WTC11 (cell line): ENCODE measurements at regions not wholly inside any gene's neighbourhood (a gene's known extent, or its start where the extent isn't known, plus 50 kb on each side); places are given as distances from the start of the nearest gene placed in this dataset.

Experiments
- ATAC-seq: fragments of 200-7000 bp; cut with Tn5 transposase; 2 replicates; pipeline ENCODE4 v1.10.0; 2021; ENCODE audit warnings: mild to moderate bottlenecking, moderate library complexity
- CTCF ChIA-PET: fragments of 300-600 bp; sonication (Branson Sonifier 250); formaldehyde crosslinking; loops from one replicate; lab custom pipeline; 2021; ENCODE audit warnings: antibody characterized with exemption; lab: Charles Lee
- POLR2A ChIA-PET: fragments of 350-600 bp; sonication (Branson Sonifier 250); formaldehyde crosslinking; loops from one replicate; lab custom pipeline; 2021; ENCODE audit warnings: antibody characterized with exemption; lab: Charles Lee
- DNase-seq: peaks from one replicate; pipeline ENCODE4 v3.0.0; 2021; ENCODE audit warnings: low spot score
- H3K27ac Mint-ChIP-seq: 2 replicates; pipeline ENCODE4 v1.8.0; 2021; ENCODE audit warnings: mixed read lengths
- H3K27me3 Mint-ChIP-seq: 2 replicates; pipeline ENCODE4 v1.8.0; 2021; ENCODE audit warnings: low read depth, mild to moderate bottlenecking, moderate library complexity, mixed read lengths
- H3K36me3 Mint-ChIP-seq: 2 replicates; pipeline ENCODE4 v1.8.0; 2021; ENCODE audit warnings: mixed read lengths
- H3K4me1 Mint-ChIP-seq: 2 replicates; pipeline ENCODE4 v1.8.0; 2022; ENCODE audit warnings: mixed read lengths
- H3K4me3 Mint-ChIP-seq: 2 replicates; pipeline ENCODE4 v1.8.0; 2021; ENCODE audit warnings: mild to moderate bottlenecking, moderate library complexity, mixed read lengths
- H3K9me3 Mint-ChIP-seq: 2 replicates; pipeline ENCODE4 v1.8.0; 2021; ENCODE audit warnings: mixed read lengths
- EMX1 ChIP-seq: fragments of 250-450 bp; sonication (Bioruptor Pico); IDR thresholded peaks from 2 replicates; pipeline ENCODE4 v1.8.0; 2021; ENCODE audit warnings: mild to moderate bottlenecking
- ESRRA ChIP-seq: sonication (generic); formaldehyde crosslinking; IDR thresholded peaks from 2 replicates; pipeline ENCODE4 v1.8.1; 2022; ENCODE audit warnings: mild to moderate bottlenecking, missing genetic modification reagents, borderline replicate concordance
- JAZF1 ChIP-seq: fragments of 250-450 bp; sonication (Bioruptor Pico); IDR thresholded peaks from 2 replicates; pipeline ENCODE4 v1.9.0; 2021; ENCODE audit warnings: moderate library complexity, mild to moderate bottlenecking, inconsistent platforms
- NR1H2 ChIP-seq: sonication (generic); formaldehyde crosslinking; IDR thresholded peaks from 2 replicates; pipeline ENCODE4 v1.9.0; 2021; ENCODE audit warnings: mild to moderate bottlenecking, moderate library complexity, missing genetic modification reagents
- ZNF138 ChIP-seq: sonication (generic); formaldehyde crosslinking; conservative IDR thresholded peaks from 2 replicates; pipeline ENCODE4 v1.8.1; 2022; ENCODE audit warnings: mild to moderate bottlenecking, moderate library complexity, missing genetic modification reagents
- ZNF232 ChIP-seq: sonication (generic); formaldehyde crosslinking; IDR thresholded peaks from 2 replicates; pipeline ENCODE4 v1.8.0; 2022; ENCODE audit warnings: mild to moderate bottlenecking, missing genetic modification reagents
- TF ChIP-seq, protein P1 (sequence below): fragments of 250-450 bp; sonication (Bioruptor Pico); IDR thresholded peaks from 2 replicates; pipeline ENCODE4 v1.9.0; 2021; ENCODE audit warnings: mild to moderate bottlenecking, borderline replicate concordance
- TF ChIP-seq, protein P2 (sequence below): sonication (generic); formaldehyde crosslinking; IDR thresholded peaks from 2 replicates; pipeline ENCODE4 v1.8.1; 2023; ENCODE audit warnings: mild to moderate bottlenecking, missing genetic modification reagents
- TF ChIP-seq, protein P3 (sequence below): sonication (generic); formaldehyde crosslinking; IDR thresholded peaks from 2 replicates; pipeline ENCODE4 v1.8.1; 2023; ENCODE audit warnings: mild to moderate bottlenecking, moderate library complexity, missing genetic modification reagents
- TF ChIP-seq, protein P4 (sequence below): sonication (generic); formaldehyde crosslinking; IDR thresholded peaks from 2 replicates; pipeline ENCODE4 v1.8.0; 2023; ENCODE audit warnings: missing genetic modification reagents, mild to moderate bottlenecking, borderline replicate concordance
- TF ChIP-seq, protein P5 (sequence below): fragments of 200-600 bp; IDR thresholded peaks from 2 replicates; pipeline ENCODE4 v1.8.0; 2022; ENCODE audit warnings: antibody characterized with exemption

DNA sequence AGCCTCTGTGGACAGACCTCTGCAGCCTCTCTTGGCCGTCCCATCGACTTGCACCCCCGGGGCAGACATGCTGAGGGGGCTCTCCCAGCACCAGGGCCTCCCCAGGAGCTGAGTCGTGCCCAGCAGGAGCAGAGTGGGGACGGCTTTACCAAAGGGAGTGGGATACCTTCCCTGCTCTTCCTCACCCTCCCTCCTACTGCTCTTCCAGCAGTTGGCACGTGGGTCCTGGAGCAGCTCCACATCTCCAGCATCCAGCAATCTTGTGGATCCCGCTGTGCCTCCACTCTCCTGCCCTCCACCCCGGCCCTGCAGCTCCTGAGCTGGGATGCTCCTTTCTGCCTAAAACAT lies 854.0 kb downstream of the BRD1 start:
- CTCF ChIA-PET, result interaction anchor here (1.2 to 1.6 kb wide), 2 partner anchors 190 to 659 kb away, joined by 3 to 4 read pairs; no protein-coding TSS in a partner anchor
- H3K9me3 Mint-ChIP-seq, result peaks cover 6% of the 10 kb centered on the region
- TF ChIP-seq ZNF232 (CRISPR knock-in tag) (no peak), ZNF138 (no peak)
- TF ChIP-seq, protein P1, sequence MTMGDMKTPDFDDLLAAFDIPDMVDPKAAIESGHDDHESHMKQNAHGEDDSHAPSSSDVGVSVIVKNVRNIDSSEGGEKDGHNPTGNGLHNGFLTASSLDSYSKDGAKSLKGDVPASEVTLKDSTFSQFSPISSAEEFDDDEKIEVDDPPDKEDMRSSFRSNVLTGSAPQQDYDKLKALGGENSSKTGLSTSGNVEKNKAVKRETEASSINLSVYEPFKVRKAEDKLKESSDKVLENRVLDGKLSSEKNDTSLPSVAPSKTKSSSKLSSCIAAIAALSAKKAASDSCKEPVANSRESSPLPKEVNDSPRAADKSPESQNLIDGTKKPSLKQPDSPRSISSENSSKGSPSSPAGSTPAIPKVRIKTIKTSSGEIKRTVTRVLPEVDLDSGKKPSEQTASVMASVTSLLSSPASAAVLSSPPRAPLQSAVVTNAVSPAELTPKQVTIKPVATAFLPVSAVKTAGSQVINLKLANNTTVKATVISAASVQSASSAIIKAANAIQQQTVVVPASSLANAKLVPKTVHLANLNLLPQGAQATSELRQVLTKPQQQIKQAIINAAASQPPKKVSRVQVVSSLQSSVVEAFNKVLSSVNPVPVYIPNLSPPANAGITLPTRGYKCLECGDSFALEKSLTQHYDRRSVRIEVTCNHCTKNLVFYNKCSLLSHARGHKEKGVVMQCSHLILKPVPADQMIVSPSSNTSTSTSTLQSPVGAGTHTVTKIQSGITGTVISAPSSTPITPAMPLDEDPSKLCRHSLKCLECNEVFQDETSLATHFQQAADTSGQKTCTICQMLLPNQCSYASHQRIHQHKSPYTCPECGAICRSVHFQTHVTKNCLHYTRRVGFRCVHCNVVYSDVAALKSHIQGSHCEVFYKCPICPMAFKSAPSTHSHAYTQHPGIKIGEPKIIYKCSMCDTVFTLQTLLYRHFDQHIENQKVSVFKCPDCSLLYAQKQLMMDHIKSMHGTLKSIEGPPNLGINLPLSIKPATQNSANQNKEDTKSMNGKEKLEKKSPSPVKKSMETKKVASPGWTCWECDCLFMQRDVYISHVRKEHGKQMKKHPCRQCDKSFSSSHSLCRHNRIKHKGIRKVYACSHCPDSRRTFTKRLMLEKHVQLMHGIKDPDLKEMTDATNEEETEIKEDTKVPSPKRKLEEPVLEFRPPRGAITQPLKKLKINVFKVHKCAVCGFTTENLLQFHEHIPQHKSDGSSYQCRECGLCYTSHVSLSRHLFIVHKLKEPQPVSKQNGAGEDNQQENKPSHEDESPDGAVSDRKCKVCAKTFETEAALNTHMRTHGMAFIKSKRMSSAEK (CRISPR knock-in tag), result no peak
- TF ChIP-seq, protein P2, sequence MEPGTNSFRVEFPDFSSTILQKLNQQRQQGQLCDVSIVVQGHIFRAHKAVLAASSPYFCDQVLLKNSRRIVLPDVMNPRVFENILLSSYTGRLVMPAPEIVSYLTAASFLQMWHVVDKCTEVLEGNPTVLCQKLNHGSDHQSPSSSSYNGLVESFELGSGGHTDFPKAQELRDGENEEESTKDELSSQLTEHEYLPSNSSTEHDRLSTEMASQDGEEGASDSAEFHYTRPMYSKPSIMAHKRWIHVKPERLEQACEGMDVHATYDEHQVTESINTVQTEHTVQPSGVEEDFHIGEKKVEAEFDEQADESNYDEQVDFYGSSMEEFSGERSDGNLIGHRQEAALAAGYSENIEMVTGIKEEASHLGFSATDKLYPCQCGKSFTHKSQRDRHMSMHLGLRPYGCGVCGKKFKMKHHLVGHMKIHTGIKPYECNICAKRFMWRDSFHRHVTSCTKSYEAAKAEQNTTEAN (CRISPR knock-in tag), result no peak
- TF ChIP-seq, protein P3, sequence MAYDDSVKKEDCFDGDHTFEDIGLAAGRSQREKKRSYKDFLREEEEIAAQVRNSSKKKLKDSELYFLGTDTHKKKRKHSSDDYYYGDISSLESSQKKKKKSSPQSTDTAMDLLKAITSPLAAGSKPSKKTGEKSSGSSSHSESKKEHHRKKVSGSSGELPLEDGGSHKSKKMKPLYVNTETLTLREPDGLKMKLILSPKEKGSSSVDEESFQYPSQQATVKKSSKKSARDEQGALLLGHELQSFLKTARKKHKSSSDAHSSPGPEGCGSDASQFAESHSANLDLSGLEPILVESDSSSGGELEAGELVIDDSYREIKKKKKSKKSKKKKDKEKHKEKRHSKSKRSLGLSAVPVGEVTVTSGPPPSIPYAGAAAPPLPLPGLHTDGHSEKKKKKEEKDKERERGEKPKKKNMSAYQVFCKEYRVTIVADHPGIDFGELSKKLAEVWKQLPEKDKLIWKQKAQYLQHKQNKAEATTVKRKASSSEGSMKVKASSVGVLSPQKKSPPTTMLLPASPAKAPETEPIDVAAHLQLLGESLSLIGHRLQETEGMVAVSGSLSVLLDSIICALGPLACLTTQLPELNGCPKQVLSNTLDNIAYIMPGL (CRISPR knock-in tag), result no peak
- TF ChIP-seq, all 79 proteins: peak for 0
- peaks cover 21% of the 10 kb centered on the region for H3K4me1 Mint-ChIP-seq
- H3K36me3 Mint-ChIP-seq, result peaks cover 5% of the 10 kb centered on the region
- H3K4me3 Mint-ChIP-seq, result no peak overlapping the region
- H3K27me3 Mint-ChIP-seq, result peaks cover 4% of the 10 kb centered on the region; the same call in 1 of the 2 replicates
- POLR2A ChIA-PET, result no interaction called here
- H3K27ac Mint-ChIP-seq, result no peak overlapping the region
- ATAC-seq (no peak), DNase-seq (no peak)

DNA sequence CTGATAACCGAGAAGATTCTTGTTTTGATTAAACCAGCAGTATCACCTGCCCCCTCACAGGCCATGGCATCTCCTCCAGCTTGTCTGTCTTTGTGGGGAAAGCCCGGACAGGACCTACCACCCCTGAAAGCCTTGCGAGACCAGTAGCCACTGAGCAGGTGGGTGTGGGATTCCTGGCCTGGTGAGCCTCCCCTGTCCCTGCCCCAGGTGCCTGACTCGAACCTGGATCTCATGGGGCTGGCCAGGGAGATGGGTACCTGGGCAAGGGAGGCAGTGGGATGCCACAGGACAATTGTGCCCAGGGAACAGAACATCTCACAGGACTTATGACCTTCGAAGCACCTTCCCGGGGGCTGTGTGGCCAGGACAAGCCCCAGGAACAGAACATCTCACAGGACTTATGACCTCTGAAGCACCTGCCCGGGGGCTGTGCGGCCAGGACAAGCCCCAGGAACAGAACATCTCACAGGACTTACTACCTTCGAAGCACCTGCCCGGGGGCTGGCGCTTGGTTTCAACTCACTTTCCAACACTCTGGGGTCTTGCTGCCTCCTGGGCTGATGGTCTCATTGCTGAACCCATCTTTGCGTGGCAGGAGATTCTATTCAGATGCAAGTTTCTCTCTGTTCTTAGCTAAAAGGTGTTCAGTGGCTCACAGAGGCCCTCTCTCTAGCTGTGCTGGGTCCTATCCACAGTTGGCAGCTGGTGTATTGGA lies 854.5 kb downstream of the BRD1 start:
- DNase-seq, result no peak
- no peaks in the 10 kb centered on the region; the same call in 1 of the 2 replicates for H3K27me3 Mint-ChIP-seq
- H3K36me3 Mint-ChIP-seq, result no peaks in the 10 kb centered on the region
- CTCF ChIA-PET, result interaction anchor here (1.2 to 1.6 kb wide), 2 partner anchors 190 to 659 kb away, joined by 3 to 4 read pairs; no protein-coding TSS in a partner anchor
- POLR2A ChIA-PET, result no interaction called here
- TF ChIP-seq, protein P4, sequence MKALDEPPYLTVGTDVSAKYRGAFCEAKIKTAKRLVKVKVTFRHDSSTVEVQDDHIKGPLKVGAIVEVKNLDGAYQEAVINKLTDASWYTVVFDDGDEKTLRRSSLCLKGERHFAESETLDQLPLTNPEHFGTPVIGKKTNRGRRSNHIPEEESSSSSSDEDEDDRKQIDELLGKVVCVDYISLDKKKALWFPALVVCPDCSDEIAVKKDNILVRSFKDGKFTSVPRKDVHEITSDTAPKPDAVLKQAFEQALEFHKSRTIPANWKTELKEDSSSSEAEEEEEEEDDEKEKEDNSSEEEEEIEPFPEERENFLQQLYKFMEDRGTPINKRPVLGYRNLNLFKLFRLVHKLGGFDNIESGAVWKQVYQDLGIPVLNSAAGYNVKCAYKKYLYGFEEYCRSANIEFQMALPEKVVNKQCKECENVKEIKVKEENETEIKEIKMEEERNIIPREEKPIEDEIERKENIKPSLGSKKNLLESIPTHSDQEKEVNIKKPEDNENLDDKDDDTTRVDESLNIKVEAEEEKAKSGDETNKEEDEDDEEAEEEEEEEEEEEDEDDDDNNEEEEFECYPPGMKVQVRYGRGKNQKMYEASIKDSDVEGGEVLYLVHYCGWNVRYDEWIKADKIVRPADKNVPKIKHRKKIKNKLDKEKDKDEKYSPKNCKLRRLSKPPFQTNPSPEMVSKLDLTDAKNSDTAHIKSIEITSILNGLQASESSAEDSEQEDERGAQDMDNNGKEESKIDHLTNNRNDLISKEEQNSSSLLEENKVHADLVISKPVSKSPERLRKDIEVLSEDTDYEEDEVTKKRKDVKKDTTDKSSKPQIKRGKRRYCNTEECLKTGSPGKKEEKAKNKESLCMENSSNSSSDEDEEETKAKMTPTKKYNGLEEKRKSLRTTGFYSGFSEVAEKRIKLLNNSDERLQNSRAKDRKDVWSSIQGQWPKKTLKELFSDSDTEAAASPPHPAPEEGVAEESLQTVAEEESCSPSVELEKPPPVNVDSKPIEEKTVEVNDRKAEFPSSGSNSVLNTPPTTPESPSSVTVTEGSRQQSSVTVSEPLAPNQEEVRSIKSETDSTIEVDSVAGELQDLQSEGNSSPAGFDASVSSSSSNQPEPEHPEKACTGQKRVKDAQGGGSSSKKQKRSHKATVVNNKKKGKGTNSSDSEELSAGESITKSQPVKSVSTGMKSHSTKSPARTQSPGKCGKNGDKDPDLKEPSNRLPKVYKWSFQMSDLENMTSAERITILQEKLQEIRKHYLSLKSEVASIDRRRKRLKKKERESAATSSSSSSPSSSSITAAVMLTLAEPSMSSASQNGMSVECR (CRISPR knock-in tag), result no peak
- TF ChIP-seq NR1H2 (CRISPR knock-in tag) (no peak), EMX1 (no peak), ESRRA (CRISPR knock-in tag) (no peak), JAZF1 (CRISPR knock-in tag) (no peak)
- TF ChIP-seq, protein P2 (CRISPR knock-in tag), result no peak
- TF ChIP-seq, protein P5, sequence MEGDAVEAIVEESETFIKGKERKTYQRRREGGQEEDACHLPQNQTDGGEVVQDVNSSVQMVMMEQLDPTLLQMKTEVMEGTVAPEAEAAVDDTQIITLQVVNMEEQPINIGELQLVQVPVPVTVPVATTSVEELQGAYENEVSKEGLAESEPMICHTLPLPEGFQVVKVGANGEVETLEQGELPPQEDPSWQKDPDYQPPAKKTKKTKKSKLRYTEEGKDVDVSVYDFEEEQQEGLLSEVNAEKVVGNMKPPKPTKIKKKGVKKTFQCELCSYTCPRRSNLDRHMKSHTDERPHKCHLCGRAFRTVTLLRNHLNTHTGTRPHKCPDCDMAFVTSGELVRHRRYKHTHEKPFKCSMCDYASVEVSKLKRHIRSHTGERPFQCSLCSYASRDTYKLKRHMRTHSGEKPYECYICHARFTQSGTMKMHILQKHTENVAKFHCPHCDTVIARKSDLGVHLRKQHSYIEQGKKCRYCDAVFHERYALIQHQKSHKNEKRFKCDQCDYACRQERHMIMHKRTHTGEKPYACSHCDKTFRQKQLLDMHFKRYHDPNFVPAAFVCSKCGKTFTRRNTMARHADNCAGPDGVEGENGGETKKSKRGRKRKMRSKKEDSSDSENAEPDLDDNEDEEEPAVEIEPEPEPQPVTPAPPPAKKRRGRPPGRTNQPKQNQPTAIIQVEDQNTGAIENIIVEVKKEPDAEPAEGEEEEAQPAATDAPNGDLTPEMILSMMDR, result no peak
- TF ChIP-seq, all 79 proteins: peak for 0
- Mint-ChIP-seq H3K4me1 (peaks cover 21% of the 10 kb centered on the region), H3K9me3 (peaks cover under 1% of the 10 kb centered on the region; the same call in 1 of the 2 replicates), H3K27ac (no peak overlapping the region), H3K4me3 (no peak overlapping the region)
- ATAC-seq, result no peak
